ENCODE measurements at regions not wholly inside any gene's neighbourhood (a gene's known extent, or its start where the extent isn't known, plus 50 kb on each side); places are given as distances from the start of the nearest gene placed in this dataset.

- Histone ChIP-seq H3K36me3 (replicated peaks in 1 of 2; ENCODE audit: insufficient read depth in 1 of 2, low read depth in 2 of 2) (no peaks in the 10 kb centered on the region), H3K9me3 (peaks cover 0 to 9% (median 0%) of the 10 kb centered on the region in 3 donors), H3K4me3 (no peak overlapping the region), H3K4me1 (no peaks in the 10 kb centered on the region), H3K27me3 (no peaks in the 10 kb centered on the region), H3K27ac (no peak overlapping the region)
- TF ChIP-seq CTCF (IDR thresholded peaks at IDR 0.05) (no peak), POLR2A (IDR thresholded peaks at IDR 0.05) (no peak)
- ATAC-seq, result no peak
- no peak for DNase-seq
- intact Hi-C loops (cut with DNase I), result no loop called here
- 70 to 87% methylated on average over 2 to 13 of the region's 14 CpGs for WGBS, 2 donors
These were observed 78.9 kb upstream of the KMT2C start for GRCh38 chr7:152514771-152515105.

GRCh38 chr7:152513861-152514770, 78.3 kb upstream of the KMT2C start:
- DNase-seq (no peak), ATAC-seq (no peak)
- H3K4me1 ChIP-seq, result no peaks in the 10 kb centered on the region
- intact Hi-C loops (cut with DNase I), result no loop called here
- no peaks in the 10 kb centered on the region for H3K36me3 ChIP-seq (replicated peaks in 1 of 2; ENCODE audit: insufficient read depth in 1 of 2, low read depth in 2 of 2)
- TF ChIP-seq POLR2A (IDR thresholded peaks at IDR 0.05), result no peak
- no peak for TF ChIP-seq CTCF (IDR thresholded peaks at IDR 0.05)
- no peaks in the 10 kb centered on the region for H3K27me3 ChIP-seq
- peaks cover 0 to 3% (median 0%) of the 10 kb centered on the region in 3 donors for H3K9me3 ChIP-seq
- 75 to 81% methylated on average over 20 of the region's 20 CpGs for WGBS, 2 donors
- H3K4me3 ChIP-seq, result no peak overlapping the region
- no peak overlapping the region for H3K27ac ChIP-seq

DNA sequence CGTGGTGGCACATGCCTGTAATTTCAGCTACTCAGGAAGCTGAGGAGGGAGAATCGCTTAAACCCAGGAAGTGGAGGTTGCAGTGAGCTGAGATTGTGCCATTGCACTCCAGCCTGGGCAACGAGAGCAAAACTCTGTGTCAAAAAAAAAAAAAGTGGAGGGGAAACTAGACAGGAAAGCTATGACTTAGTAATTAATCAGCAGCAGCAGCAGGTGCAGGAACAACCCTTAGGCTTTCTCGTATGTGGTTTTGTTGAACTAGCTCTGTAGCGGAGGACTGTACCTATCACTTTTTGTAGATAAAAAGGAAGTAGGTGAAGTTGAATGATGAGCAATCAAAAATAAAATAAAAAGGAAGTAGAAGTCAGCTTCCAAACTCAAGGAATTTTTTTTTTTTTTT, 76.9 kb upstream of the KMT2C start:
- H3K36me3 ChIP-seq (replicated peaks in 1 of 2; ENCODE audit: insufficient read depth in 1 of 2, low read depth in 2 of 2), result no peaks in the 10 kb centered on the region
- intact Hi-C loops (cut with DNase I), result no loop called here
- ATAC-seq, result no peak
- DNase-seq, result no peak
- no peaks in the 10 kb centered on the region for H3K27me3 ChIP-seq
- H3K27ac ChIP-seq, result no peak overlapping the region
- no peak overlapping the region for H3K4me3 ChIP-seq
- no peaks in the 10 kb centered on the region for H3K4me1 ChIP-seq
- 39 to 69% methylated on average over 4 to 5 of the region's 5 CpGs for WGBS, 2 donors
- TF ChIP-seq CTCF (IDR thresholded peaks at IDR 0.05), result no peak
- H3K9me3 ChIP-seq, result no peaks in the 10 kb centered on the region

- 81 to 91% methylated on average over 5 of the region's 5 CpGs for WGBS, 2 donors
- DNase-seq (no peak), ATAC-seq (no peak)
- no peak overlapping the region for H3K4me3 ChIP-seq
- no peaks in the 10 kb centered on the region for H3K27me3 ChIP-seq
- H3K36me3 ChIP-seq (replicated peaks in 1 of 2; ENCODE audit: insufficient read depth in 1 of 2, low read depth in 2 of 2), result no peaks in the 10 kb centered on the region
- intact Hi-C loops (cut with DNase I), result no loop called here
- no peaks in the 10 kb centered on the region for H3K4me1 ChIP-seq
- TF ChIP-seq POLR2A (IDR thresholded peaks at IDR 0.05) (no peak), CTCF (IDR thresholded peaks at IDR 0.05) (no peak)
- no peak overlapping the region for H3K27ac ChIP-seq
- no peaks in the 10 kb centered on the region for H3K9me3 ChIP-seq
These were observed 75.9 kb upstream of the KMT2C start for GRCh38 chr7:152511736-152512135.

DNA sequence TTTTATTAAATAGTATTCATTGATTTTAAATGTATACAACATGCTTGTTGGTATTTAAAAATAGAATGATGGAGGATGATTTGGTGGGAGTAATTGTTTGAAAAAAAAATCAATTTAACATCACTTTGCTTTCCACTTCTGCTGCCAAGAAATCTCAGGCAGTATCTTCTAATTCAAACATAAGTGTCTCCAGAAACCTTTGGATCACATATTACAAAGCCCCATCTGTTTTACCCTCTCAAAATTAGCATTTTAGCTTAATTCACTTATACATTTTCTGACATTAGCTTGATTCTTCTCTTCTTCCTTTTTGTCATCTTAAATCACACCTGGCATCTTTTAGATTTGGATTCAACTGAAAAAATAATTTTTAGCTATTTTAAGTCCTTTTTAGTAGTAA, 72.9 kb upstream of the KMT2C start:
- TF ChIP-seq POLR2A (IDR thresholded peaks at IDR 0.05) (no peak), CTCF (IDR thresholded peaks at IDR 0.05) (no peak)
- H3K27me3 ChIP-seq, result no peaks in the 10 kb centered on the region
- ATAC-seq, result no peak
- H3K4me1 ChIP-seq, result peaks cover 5% of the 10 kb centered on the region
- H3K36me3 ChIP-seq (replicated peaks in 1 of 2; ENCODE audit: insufficient read depth in 1 of 2, low read depth in 2 of 2), result no peaks in the 10 kb centered on the region
- no peak overlapping the region for H3K27ac ChIP-seq
- H3K9me3 ChIP-seq, result no peaks in the 10 kb centered on the region
- DNase-seq, result no peak
- no peak overlapping the region for H3K4me3 ChIP-seq
- intact Hi-C loops (cut with DNase I), result no loop called here

Data from body of pancreas (tissue), 4 donors.